CD4-positive, alpha-beta T cell treated with Interleukin-15 for 1 hour (primary cell): ENCODE measurements at regions not wholly inside any gene's neighbourhood (a gene's known extent, or its start where the extent isn't known, plus 50 kb on each side); places are given as distances from the start of the nearest gene placed in this dataset.
"Not testable (repeated sequence)": the region's sequence is repeated elsewhere in the genome, so short reads cannot be mapped to it uniquely, and the experiment has no call there.

ENCODE experiments used
- DNase-seq: peaks from one replicate; pipeline ENCODE4 v3.0.0-alpha.2; 2020

DNA sequence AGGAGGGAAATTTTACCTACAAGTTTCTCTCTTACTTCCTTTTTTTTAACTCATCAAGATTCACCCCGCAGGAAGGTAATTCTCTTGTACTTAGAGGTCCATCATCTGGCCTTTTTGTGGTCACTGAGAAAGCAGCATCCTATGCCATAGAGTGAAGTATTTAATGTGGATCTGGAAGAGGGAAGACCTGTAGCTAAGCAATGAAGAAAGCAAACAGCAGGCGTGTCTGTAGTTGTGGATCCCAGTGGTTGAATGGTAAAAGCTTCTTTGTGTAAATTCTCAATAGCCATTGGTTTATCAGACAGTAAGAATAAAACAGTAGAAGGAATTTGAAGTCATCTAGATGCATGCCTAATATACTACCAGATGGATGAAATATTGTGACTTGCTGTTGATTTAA lies 196.4 kb downstream of the ANKRD7 start:
- DNase-seq, result no peak

DNA sequence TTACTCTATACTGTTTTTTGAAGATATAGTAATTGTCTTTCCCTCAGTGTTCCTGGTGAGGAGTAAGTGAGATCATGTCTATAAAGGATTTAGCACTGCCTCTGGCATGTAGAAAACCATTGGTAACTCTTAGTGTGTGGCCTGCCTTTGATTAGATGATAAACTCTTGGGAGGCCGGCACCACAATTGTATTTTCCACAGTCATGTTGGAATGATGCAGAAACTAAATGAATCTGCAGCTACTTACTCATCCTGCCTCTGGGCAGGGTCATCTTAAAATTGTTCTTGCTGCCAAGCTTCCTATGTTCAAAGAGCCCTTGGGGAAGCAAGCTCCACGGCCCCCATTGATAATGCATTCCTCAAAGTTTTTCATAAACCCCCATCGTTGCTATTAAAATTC lies 204.6 kb downstream of the ANKRD7 start:
- DNase-seq, result no peak

DNA sequence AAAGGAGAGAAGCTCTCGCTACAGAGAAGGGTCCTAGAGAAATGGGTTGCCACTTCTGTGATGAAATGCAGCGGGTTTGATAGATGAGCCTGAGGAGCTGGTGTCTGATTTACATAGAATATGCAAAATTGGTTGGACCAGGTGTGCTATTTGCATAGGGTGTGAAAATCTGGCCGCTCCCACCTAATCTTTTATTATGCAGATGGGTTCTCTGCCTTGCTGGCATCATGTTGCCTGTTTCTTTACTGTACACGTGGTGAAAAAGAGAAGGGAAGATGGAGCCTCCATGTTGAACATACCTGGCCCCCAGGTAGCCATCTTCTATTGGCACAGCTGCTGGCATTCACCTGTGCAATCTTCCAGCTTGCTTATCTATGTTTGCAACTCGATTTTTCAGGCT lies 212.2 kb downstream of the ANKRD7 start:
- no peak for DNase-seq

DNA sequence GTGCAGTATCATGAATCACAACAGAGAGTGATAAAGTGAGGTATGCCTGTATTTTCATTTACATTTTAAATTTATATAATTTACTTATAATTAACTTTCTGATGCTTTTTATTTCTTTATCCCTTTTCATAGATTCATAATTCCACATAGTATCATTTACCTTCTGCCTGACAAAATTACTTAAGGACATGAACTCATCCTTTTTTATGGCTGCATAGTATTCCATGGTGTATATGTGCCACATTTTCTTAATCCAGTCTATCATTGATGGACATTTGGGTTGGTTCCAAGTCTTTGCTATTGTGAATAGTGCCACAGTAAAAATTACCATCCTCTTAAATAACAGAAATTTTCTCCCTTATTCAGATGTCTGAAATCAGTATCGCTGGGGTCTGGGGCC lies 224.5 kb downstream of the ANKRD7 start:
- DNase-seq, result not testable (repeated sequence)

DNA sequence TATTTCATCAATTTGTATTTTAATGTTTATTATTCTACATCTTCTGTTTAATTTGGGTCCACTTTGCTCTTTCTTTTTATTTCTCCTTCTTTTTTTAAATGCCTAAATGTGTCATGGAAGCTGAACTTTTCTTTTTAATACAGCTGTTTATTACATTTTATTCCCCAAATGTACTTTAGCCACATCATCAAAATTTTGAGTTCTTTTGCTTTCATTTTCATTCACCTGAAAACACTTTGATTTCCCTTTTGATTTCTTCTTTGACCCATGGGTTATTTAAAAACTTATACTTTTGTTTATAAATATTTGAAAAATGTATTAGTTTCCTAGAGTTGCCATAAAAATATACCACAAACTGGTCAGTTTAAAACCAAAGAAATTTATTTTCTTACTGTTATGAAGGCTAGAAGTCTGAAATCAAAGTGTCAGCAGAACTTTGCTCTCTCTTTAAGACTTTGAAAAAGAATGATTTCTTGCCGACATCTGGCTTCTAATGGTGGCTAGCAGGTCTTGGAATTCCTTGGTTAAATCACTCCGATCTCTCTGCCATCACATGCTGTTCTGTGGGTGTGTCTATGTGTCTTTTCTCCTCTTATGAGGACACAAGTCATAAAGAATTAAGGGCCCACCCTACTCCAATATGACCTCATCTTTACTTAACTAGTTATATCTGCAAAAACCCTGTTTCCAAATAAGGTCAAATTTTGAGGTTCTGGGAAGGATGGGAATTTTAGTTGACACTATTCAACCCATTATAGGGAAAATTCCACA lies 225.5 kb downstream of the ANKRD7 start:
- DNase-seq, result no peak

DNA sequence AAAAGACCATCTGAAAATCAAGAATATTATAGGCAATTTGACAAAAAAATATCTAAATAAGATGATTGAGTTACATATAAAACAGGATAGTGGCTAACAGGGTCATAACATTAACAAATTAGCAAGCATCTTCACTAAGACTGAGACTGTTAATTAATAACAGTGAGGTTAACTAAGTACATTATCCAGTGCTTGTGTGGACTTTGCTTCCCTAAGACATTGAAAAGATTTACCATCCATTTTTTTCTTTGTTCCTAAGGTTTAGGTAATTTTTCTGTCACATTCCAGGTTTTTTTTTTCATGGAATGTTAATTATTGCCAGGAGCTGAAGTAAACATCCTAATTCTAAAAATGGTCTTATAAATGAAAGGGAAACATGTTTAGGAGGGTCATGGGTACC lies 227.6 kb downstream of the ANKRD7 start:
- no peak for DNase-seq

DNA sequence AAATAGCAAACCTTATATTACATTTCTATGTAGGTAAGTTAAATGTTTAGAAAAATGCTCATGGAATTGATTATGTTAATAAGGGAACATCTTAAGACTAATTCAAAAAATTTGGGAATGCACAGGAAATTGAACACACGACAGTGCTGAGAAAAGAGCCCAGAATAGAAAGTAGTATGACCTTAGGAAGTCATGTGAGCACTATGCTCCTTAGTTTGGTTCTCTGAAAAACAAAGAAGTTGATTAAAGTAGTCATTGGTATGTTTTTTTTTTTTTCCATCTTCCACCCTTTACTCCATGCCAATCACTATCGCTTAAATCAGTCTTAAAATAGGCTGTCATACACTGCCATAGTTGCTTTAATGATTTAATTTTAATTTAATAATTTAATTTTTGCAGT lies 242.9 kb downstream of the ANKRD7 start:
- no peak for DNase-seq

DNA sequence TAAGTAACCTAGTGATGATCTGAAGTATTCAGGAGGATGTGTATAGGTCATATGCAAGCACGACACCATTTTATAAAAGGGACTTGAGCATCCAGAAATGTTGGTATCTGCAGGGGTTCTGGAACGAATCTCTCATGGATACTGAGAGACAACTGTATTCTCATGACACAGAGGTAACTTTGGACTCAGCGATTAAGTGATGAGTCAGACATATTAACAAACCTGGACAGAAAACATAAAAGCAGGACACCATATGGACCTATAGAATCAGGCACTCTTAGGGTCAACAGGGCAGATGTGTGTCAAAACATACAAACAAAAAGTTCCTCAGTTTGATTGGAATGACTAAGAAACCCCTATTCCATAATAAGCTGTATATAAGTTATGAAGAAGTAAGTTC lies 248.1 kb downstream of the ANKRD7 start:
- no peak for DNase-seq

DNA sequence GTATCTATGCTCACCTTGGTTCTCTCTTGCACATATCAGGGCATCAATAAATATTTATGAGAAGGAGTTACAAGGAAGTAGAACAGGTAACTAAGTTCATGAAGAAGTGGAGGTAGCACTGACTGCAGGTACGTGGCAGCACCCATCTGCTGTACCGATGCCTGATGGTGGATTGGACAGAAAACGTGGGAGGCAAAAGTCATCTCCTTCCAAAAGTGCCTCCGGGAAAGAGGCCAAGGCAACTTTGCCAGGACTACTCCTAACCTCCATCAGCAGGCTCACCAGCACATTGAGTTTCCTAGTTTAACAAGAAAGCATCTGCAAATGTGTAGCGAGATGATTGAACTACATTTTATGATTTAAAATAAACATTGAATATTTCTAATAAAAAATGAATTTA lies 248.8 kb downstream of the ANKRD7 start:
- no peak for DNase-seq

DNA sequence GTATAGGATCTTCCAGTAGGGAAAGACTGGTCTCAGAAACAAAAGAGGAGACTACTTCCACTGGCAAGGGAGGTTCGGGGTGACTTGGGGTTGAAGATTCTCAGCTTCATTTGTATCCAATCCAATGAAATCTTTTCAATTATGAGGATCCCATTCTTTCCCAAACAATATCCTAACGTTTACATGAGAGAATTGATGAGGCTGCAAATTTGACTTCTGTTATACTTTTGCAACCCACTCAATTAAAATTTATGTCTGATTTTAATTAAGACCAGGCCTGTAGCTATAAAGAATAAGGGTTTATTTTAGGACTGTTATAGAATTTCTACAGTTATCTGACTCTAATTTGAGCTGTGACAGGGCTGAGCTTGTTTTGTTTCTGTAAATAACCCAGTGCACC lies 251.5 kb downstream of the ANKRD7 start:
- no peak for DNase-seq

DNA sequence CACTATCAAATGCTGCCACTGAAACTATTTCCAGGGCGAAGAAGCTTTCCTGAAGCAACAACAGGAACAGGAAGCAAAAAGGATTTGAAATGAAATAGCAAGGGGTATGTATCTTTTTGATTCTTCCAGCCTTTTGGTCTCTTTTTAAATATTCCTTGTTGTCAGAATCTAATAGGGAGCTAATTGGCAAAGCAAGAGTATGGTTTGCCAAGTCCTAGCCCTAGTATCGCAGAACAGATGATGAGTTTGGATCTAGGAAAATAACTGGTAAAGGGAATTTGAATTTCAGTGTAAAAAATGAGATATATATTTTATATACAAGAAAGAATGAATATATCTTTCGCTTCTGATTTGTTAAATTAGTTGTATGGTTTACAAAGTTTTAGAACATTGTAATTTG lies 252.5 kb downstream of the ANKRD7 start:
- no peak for DNase-seq

DNA sequence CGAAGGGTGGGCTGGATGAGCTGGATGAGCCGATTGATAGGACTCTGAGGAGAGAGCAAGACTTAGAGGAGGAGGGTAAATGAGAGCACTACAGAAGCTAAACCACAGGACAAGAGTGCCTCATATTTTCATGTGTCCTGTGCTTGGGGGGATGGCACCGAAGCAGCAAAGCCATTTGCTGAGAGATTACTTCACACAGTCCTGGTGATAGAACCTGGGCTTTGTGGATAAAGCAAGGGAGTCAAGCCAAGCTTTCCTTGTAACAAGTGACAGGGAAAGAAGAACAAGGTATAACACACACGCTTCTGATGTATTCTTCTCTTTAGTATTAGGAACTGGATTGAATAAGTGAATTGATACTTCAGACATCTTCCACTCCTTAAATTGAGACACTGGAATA lies 253.7 kb downstream of the ANKRD7 start:
- no peak for DNase-seq

DNA sequence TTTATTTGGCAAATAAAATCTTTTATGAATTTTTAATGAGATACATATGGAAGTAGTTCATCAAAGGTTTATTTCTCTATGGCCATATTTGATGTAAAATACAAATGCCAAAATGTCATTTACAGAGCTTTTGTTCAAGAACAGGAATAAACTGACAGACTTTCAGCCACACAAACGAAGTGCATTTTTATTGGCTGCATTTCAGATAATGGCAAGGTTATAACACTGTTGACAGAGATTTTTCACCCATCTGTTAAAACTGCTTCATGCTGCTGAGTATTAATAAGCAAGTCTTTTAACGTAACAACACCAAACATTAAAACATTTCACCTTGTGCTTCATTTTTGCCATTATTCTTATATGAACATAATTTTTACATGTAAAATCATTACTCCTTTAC lies 254.4 kb downstream of the ANKRD7 start:
- no peak for DNase-seq

DNA sequence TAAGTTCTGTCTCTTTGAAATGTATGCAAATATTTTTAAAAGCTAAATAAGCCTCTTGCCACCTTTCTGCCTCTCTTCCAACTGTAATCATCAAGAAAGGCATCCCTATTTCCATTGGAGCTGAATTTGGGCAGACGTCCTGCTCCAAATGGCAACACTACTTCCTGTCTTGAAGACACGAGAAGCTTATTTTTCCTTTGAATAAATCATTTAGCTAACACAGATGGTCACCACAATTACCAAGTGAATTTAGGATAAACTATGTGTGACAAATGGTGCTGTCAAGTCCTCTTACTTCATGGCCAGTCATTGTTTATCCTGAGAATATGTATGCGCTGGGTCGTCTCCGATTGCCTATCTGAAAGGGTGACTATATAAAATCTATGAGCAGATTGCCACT lies 268.0 kb downstream of the ANKRD7 start:
- DNase-seq, result no peak

DNA sequence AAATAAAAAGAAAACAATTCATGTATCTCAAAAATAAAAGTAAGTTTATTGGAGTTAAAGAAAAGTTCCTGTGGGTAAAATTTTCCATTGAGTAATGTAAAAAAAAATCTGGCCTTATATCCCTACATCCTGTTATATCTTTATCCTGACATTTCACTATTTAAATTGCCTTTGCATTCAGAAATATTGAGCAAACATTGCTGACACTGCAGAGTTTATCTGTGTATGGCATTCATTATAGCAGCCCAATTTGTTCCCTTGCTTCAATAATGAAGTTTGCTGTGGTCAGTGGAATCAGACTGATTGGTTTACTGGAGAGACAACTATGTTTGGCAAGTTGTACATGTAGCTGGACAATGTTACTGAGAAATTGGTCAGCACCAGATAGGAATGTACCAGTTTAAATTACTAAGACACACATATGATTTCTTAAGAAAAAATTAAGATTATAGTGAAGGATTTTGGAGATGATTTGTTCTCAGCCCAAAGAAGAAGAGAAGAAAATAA lies 271.7 kb downstream of the ANKRD7 start:
- DNase-seq, result no peak

DNA sequence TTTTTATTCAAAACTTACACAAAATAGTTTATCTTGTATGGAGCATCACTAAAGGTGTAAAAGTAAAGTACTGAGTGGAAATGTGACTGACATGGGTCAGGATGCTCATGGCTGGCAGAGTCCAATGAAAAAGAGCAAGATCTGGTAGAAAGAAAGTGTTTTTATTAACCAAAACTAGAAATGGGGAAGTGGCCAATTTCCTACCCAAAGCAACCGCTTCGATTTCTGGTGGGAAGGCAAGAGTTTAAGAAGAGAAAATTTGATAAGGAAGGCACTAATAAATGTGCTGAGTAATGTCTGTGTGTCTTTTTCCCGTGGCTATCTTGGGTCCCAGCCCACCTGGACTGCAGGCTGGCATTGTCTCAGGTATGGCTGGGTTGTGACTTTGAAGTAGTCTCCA lies 277.7 kb downstream of the ANKRD7 start:
- no peak for DNase-seq

DNA sequence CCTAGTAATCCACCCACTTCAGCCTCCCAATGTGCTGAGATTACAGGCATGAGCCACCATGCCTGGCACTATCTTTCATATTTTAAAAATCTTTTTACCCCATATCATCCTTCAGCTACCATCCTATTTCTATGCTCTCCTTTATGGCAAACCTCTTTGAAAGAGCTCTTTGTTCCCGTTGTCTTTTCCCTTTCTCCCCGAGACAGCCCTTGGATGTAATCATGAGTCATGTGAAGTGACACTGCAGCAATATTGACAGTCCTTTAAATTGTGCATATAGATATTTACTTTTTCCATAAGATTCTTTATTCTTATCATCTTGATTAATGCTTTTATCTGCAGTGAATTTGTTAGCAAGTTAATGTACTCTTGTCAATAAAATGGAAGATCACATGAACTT lies 286.6 kb downstream of the ANKRD7 start:
- DNase-seq, result no peak

DNA sequence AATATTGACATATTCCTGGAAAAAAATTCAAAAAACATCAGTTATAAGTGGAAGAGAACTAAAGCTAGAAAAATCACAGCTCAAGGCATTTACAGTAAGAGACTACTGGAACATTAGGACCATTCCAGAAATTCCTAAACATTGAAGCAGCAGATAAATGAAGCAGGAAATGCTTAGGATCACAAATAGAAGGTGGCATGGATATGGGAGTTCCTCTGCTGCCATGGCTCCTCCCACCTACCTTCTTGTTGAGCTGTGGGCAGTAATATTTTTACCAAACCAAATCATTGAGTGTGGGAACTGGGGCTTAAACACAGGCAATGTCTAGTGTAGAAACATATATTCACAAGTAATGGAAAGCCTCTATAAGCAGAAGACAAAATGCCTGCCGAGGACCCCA lies 292.8 kb downstream of the ANKRD7 start:
- no peak for DNase-seq

DNA sequence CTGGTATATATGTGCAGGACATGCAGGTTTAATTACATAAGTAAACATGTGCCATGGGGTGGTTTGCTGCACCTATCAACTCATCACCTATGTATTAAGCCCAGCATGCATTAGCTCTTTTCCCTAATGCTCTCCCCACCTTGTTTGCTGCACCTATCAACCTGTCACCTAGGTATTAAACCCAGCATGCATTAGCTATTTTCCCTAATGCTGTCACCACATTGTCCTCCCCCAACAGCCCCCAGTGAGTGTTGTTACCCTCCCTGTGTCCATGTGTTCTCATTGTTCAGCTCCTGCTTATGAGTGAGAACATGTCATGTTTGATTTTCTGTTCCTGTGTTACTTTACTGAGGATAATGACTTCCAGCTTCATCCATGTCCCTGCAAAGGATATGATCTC lies 300.5 kb downstream of the ANKRD7 start:
- DNase-seq, result no peak

DNA sequence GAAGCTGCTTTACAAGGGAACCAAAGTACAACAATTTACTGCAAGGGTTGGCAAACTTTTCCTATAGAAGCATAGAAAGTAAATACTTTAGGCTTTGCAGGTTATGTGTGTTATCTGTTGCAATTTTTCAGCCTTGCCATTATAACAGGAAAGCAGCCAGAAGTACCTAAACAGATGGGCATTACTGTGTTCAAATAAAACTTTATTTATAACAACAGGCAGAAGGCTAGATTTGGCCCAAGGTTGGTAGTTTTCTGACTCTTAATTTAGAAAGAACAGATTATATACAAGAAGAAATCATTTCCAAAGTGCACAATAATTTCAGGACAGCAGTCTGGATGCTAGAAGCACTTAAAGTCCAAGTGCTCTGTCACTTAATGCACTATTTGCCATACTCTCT lies 307.1 kb downstream of the ANKRD7 start:
- no peak for DNase-seq

DNA sequence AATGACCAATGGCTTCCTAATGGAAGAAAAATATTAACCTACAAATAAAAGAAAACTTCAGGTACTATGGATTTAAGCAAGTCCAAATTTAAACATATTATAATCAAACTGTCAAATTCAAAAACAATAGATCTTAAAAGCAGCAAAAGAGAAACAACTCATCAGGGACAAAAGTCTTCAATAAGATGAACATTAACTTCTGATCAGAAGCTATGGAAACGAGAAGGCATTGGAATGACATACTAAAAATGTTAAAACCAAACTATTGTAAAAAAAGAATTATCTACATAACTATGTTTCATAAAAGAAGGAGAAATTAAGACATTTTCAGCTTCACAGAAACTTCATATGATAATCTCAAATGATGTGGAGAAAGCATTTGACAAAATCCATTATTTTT lies 334.7 kb downstream of the ANKRD7 start:
- DNase-seq, result no peak

DNA sequence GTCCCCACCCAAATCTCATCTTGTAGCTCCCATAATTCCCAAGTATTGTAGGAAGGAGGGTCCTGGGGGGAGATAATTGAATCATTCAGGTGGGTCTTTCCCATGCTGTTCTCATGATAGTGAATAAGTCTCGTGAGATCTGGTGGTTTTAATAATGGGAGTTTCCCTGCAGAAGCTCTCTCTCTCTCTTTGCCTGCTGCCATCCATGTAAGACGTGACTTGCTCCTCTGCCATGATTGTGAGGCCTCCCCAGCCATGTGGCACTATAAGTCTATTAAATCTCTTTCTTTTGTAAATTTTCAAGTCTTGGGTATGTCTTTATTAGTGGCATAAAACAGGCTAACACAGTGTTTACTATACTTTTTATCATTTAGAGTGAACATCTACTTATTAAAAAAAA lies 338.8 kb downstream of the ANKRD7 start:
- DNase-seq, result no peak

DNA sequence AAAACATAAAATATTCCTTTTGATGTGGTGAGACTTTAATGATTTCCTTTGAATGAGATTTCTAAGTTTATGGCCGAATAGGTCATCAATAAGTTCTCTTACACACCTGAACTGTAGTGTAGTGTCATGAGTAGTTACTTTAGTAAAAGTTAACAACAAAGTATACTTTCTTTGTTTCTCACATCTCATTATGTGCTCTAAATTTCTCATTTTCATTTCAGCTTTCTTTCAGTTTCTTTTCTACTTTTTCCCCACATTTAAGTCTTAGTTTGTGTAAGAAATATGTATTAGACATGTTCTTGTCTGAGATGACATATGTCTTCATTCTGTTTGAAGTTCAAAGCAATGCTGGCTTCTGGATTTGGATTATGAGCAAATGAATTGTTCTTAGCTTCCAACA lies 348.1 kb downstream of the ANKRD7 start:
- no peak for DNase-seq

DNA sequence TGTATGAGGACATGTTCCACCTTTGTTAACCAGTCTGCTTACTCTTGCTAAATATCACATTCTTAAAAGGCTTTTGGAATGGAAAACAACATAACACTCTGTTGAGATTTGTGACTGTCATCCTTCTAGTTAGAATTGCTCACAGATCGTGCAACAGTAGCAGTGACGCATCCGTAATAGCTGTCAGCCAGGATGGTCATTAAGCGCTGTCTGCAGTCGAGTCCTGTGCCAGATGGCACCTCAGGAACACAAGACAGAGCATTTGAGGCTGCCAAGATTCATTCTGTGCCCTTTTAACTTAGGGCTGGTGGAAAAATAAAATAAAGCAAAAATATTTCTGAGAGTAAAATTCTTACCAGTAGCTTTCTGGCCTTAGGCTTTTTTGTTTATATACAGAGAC lies 348.6 kb downstream of the ANKRD7 start:
- no peak for DNase-seq

DNA sequence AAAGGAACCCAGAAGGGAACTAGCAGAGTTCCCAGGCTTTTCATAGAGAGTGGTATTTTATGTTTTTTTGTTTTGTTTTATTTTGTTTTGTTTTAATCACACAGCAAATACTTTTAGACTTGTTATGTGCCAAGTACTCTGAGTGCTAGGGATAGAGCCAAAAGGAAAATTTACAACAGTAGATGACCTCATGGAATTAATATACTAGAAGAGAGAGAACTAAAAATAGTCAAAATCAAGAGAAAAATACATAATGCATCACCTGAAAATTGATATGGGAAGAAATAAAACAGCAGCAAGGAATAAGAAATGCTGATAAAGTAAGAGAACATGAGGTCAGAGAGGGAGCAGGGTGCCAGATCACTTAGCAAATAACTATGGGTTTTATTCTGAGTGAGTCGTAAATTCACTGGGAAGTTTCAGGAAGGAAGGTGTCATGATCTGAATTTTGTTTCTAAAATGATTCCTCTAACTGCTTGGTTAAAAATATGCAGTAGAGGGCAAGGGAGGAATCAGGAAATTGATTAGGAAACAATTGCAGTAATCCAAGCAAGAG lies 351.0 kb downstream of the ANKRD7 start:
- DNase-seq, result no peak
